ENCODE measurements at regions not wholly inside any gene's neighbourhood (a gene's known extent, or its start where the extent isn't known, plus 50 kb on each side); places are given as distances from the start of the nearest gene placed in this dataset.

DNA sequence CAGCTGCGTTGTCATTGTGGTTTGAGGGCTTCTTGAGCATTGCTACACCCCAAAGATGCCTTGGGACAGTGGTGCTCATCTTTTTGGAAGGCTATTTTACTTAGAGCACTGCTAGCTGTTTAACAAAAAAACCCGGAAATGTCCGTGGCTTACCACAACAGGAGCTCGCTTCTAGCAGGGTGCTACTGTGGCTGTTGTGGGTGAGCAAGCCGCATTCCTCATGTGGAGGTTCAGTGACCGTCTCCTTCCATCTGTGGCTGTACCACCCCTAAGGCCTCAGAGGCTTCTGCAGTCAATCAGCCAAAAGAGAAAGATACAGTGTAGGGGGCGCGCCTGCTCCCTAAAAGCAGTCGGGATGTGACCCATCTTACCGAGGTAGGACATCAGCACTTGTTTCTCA is 1004.2 kb downstream of the UQCRFS1 start:
- WGBS, 10 experiments, result 0 to 86% (median 48%) methylated on average over 1 to 6 of the region's 10 CpGs; no CpG with 5 or more reads in 4 of the 10 experiments
- in situ Hi-C loops (cut with MboI; ENCODE audit: low pct_unique_long_range_greater_than_20kb in 2 of 9, low sequenced_read_pairs in 9 of 9, unreplicated experiment in 9 of 9), result no loop called here
- Histone ChIP-seq H3K27ac (no peak overlapping the region), H3K4me3 (no peak overlapping the region), H3K4me1 (replicated peaks in 1 of 2) (no peaks in the 10 kb centered on the region)
- no peak for ATAC-seq (replicated peaks in 6 of 8)

DNA sequence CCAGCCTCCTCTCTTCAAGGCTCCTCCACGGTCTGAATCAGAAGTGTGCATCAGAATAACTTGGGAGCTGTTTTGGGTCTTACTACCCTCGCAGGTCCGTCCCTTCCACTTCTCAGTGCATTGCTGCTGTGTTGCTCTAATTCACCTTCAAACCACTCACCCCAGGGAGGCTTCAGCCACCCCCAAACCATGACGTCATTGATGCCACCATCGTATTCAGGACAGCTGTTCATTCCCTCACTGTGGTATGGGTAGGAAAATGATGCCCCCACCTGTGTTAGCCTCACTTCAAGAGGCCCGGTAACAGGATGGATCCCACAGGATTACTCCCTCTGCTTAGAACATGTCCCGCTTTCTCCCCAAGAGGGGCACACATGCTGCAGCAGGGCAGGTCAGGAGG is 1005.7 kb downstream of the UQCRFS1 start:
- no peak overlapping the region for H3K27ac ChIP-seq
- in situ Hi-C loops (cut with MboI; ENCODE audit: low pct_unique_long_range_greater_than_20kb in 2 of 9, low sequenced_read_pairs in 9 of 9, unreplicated experiment in 9 of 9), result no loop called here
- H3K4me1 ChIP-seq (replicated peaks in 1 of 2), result no peaks in the 10 kb centered on the region
- no peak for ATAC-seq (replicated peaks in 6 of 8)
- H3K4me3 ChIP-seq, result no peak overlapping the region
- 0 to 100% (median 53%) methylated on average over 1 to 7 of the region's 7 CpGs; no CpG with 5 or more reads in 3 of the 10 experiments for WGBS, 10 experiments

DNA sequence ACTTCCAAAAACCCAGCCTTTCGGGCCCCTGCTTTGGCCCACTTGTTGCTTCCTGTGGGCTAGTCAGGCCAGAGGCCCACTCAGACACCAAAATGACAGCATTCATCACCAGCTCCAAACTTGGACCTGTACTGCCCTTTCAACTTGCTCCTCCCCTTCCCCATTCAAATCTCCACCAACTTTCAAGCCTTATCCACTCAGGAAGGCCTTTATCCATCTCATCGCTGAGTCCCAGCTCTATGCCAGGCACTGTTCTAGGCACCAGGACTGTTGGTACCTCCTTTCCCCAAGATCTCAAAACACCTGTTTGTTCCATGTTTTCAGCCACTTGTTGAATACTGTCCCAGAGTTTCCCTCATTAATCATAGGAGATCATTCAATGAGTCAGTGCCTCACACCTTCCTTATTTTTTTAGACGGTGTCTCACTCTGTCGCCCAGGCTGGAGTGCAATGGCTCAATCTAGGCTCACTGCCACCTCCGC is 1011.4 kb downstream of the UQCRFS1 start:
- in situ Hi-C loops (cut with MboI; ENCODE audit: low pct_unique_long_range_greater_than_20kb in 2 of 9, low sequenced_read_pairs in 9 of 9, unreplicated experiment in 9 of 9), result no loop called here
- WGBS, 10 experiments, result 17 to 100% (median 87%) methylated on average over 1 to 3 of the region's 5 CpGs; no CpG with 5 or more reads in 3 of the 10 experiments
- Histone ChIP-seq H3K4me1 (replicated peaks in 1 of 2) (no peaks in the 10 kb centered on the region), H3K4me3 (no peak overlapping the region), H3K27ac (no peak overlapping the region)
- ATAC-seq (replicated peaks in 6 of 8), result no peak

DNA sequence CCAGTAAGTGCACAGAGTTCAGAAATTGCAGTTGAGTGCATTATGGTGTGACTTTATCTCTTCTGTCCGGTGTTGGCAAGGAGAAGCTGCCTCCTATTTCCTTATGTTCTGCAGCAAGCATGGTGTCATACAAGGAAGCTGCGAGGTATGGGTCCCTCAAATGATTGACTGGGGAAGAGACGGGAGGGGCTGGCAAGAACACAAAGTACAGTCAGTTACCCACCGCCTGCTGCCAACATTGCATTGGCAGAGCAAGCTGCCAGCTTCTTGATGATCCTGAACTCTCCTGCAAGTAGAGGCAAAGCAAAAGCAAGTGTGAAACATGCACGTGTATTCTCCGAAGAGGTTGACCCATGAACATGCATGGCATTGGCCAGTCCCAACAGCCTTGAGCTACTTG is 1013.6 kb downstream of the UQCRFS1 start:
- Histone ChIP-seq H3K27ac (no peak overlapping the region), H3K4me3 (no peak overlapping the region), H3K4me1 (replicated peaks in 1 of 2) (peaks cover 0 to 5% of the 10 kb centered on the region in 2 donors)
- 26 to 90% (median 84%) methylated on average over 2 to 3 of the region's 6 CpGs; no CpG with 5 or more reads in 6 of the 10 experiments for WGBS, 10 experiments
- in situ Hi-C loops (cut with MboI; ENCODE audit: low pct_unique_long_range_greater_than_20kb in 2 of 9, low sequenced_read_pairs in 9 of 9, unreplicated experiment in 9 of 9), result no loop called here
- ATAC-seq (replicated peaks in 6 of 8), result no peak

DNA sequence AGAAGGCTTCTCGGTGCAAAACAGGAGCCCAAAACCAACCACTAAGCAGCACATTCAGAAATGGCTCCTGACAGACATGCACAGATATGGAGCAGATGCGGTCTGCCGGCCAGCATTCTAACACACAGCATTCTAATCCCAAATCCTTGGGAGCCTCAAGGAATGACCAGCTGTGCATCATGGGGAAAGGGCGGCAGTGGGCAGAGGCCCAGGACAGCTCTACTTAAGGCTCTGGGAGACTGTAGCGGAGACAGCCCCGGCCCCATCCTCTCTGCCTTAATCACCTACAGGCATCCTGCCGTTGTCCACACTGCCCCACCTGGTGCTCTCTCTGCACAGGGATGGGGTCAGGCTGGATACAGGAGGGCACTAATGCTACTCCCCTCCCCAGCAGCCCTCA is 1016.0 kb downstream of the UQCRFS1 start:
- WGBS, 10 experiments, result 35 to 100% (median 90%) methylated on average over 1 to 6 of the region's 7 CpGs; no CpG with 5 or more reads in 5 of the 10 experiments
- in situ Hi-C loops (cut with MboI; ENCODE audit: low pct_unique_long_range_greater_than_20kb in 2 of 9, low sequenced_read_pairs in 9 of 9, unreplicated experiment in 9 of 9), result no loop called here
- Histone ChIP-seq H3K4me1 (replicated peaks in 1 of 2) (peaks cover 0 to 5% of the 10 kb centered on the region in 2 donors), H3K27ac (no peak overlapping the region), H3K4me3 (no peak overlapping the region)
- ATAC-seq (replicated peaks in 6 of 8), result no peak

DNA sequence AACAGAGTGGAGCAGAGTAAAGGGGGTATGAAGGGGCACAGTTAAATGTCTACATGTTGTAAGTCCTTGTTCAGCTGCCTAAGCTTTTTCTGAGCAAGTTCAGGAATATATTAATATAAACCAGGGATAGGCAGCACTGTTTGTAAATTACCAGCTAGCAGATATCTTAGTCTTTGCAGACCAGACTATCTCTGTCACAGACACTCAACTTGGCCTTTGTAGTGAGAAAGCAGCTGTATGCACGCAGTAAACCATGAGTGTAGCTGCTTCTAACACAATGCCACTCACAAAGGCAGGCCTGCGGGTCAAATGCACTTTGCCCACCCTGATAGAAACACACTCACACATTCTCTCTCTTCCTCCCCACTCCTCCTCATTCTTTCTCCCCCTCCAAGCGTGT is 1016.9 kb downstream of the UQCRFS1 start:
- in situ Hi-C loops (cut with MboI; ENCODE audit: low pct_unique_long_range_greater_than_20kb in 2 of 9, low sequenced_read_pairs in 9 of 9, unreplicated experiment in 9 of 9), result no loop called here
- ATAC-seq (replicated peaks in 6 of 8), result peak in 1 of 8 experiments; percentile 23
- H3K4me1 ChIP-seq (replicated peaks in 1 of 2), result peaks cover 0 to 5% of the 10 kb centered on the region in 2 donors
- H3K4me3 ChIP-seq, result no peak overlapping the region
- no peak overlapping the region for H3K27ac ChIP-seq
- WGBS, 10 experiments, result 6 to 100% (median 53%) methylated on average over 1 to 3 of the region's 3 CpGs; no CpG with 5 or more reads in 5 of the 10 experiments

DNA sequence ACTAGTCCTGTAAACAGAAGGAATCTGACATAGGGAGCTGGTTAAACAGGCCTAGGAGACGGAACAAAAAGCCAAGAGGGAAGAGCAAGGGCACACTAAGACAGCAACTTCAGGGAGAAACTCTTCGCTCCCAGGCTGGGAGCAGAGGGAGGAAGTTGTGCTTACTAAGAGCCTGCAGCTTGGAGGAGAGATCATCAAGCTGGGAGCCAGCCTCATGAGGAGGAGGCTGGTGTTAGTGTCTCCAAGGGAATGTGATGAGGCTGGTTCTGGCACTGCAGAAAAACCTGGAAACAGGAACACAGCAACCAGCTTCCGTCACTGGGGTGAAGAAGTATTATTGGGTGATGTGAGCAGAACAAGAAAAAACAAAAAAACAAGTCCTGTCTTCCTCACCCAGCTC is 1027.3 kb downstream of the UQCRFS1 start:
- ATAC-seq (replicated peaks in 6 of 8), result no peak
- H3K4me1 ChIP-seq (replicated peaks in 1 of 2), result no peaks in the 10 kb centered on the region
- no peak overlapping the region for H3K4me3 ChIP-seq
- WGBS, 10 experiments, result 0 to 90% (median 81%) methylated on average over 1 to 3 of the region's 3 CpGs; no CpG with 5 or more reads in 2 of the 10 experiments
- H3K27ac ChIP-seq, result no peak overlapping the region
- in situ Hi-C loops (cut with MboI; ENCODE audit: low pct_unique_long_range_greater_than_20kb in 2 of 9, low sequenced_read_pairs in 9 of 9, unreplicated experiment in 9 of 9), result no loop called here

DNA sequence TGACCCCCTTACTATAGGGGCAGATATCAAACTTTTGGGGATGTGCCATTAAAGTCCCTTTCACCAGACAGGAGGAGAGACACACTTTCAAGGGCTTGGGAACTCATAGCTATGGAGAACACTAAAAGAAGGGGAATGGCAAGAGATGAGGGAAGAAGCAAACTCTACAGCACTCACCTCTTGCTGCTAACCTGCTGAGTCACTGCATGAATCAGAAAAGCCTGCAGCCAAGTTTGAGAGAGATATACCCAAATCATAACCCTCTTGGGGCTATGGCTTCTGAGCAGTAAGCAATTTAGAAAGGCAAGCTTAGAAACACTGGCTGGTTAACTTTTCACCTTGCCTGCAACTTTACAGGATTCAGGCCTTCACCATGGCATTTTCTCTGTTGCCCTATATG is 1028.0 kb downstream of the UQCRFS1 start:
- ATAC-seq (replicated peaks in 6 of 8), result peak in 2 of 8 experiments; percentile 43 to 63
- in situ Hi-C loops (cut with MboI; ENCODE audit: low pct_unique_long_range_greater_than_20kb in 2 of 9, low sequenced_read_pairs in 9 of 9, unreplicated experiment in 9 of 9), result no loop called here
- no peaks in the 10 kb centered on the region for H3K4me1 ChIP-seq (replicated peaks in 1 of 2)
- H3K27ac ChIP-seq, result no peak overlapping the region
- no peak overlapping the region for H3K4me3 ChIP-seq

DNA sequence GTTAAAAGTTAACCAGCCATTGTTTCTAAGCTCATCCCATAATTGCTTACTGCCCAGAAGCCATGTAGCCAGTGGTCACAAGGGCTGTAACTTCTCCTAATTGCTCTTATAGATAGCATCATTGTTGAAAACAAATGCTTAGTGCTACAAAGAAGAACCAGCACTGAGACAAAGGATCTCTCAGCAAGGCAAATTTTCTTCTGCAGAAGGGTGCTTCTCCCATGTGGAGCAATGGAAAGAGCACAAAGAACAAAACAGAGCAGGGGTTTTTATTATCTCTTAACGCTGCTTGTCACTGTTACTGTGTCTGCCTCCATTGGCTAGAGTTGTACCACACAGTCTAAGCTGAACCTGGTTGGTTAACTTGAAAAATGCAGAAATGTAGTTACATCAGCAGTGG is 1036.8 kb downstream of the UQCRFS1 start:
- H3K4me1 ChIP-seq (replicated peaks in 1 of 2), result no peaks in the 10 kb centered on the region

DNA sequence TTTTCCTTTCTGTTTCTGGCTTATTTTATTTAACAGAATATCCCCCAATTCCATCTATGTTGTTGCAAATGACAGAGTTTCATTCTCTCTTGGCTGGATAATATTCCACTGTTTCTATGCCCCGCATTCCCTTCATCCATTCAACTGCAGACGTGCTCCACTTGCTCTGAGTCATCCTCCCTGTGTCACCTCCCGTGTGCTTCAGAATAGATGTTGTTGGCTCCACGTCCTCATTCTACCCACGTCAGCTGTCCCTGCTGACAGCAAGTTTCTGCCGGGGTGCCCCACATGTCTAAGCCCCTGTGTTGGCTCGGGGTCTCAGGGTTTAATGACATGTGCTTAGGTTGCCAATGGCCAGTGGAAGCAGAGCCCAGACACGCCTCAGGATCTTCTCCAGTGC is 1041.0 kb downstream of the UQCRFS1 start:
- Histone ChIP-seq H3K4me1 (replicated peaks in 1 of 2) (peaks cover 0 to 5% of the 10 kb centered on the region in 2 donors), H3K4me3 (no peak overlapping the region), H3K27ac (no peak overlapping the region)
- in situ Hi-C loops (cut with MboI; ENCODE audit: low pct_unique_long_range_greater_than_20kb in 2 of 9, low sequenced_read_pairs in 9 of 9, unreplicated experiment in 9 of 9), result no loop called here
- 22 to 100% (median 58%) methylated on average over 1 to 8 of the region's 8 CpGs; no CpG with 5 or more reads in 2 of the 10 experiments for WGBS, 10 experiments
- peak in 1 of 8 experiments; percentile 43 for ATAC-seq (replicated peaks in 6 of 8)

More for the DNA sequence above, 1036.8 kb downstream of the UQCRFS1 start:
- ATAC-seq (replicated peaks in 6 of 8), result no peak
- Histone ChIP-seq H3K4me3 (no peak overlapping the region), H3K27ac (no peak overlapping the region)
- in situ Hi-C loops (cut with MboI; ENCODE audit: low pct_unique_long_range_greater_than_20kb in 2 of 9, low sequenced_read_pairs in 9 of 9, unreplicated experiment in 9 of 9), result no loop called here
- WGBS, 10 experiments, result 0 to 33% methylated on average over 1 of the region's 1 CpG; no CpG with 5 or more reads in 8 of the 10 experiments

DNA sequence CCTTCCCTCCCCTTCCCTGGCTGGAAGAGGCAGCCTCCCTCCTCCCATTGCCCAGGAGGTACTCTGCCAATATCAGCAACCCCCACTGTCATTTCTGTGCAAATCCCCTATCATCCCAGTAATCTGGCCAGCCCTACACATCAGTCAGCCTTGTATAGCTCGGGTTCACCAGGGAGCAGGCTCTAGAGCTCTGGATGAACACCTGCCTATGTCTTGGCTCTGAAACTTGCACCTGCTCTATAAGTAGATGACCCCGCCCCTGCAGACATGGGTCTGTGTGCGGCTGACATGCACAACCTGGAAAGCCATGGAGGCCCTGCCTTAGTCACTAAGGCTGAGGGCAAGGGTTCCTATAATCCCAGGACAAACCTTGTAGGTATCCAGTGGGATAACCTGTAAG is 1042.9 kb downstream of the UQCRFS1 start:
- no peak for ATAC-seq (replicated peaks in 6 of 8)
- Histone ChIP-seq H3K27ac (no peak overlapping the region), H3K4me3 (no peak overlapping the region), H3K4me1 (replicated peaks in 1 of 2) (peaks cover 0 to 5% of the 10 kb centered on the region in 2 donors)
- WGBS, 10 experiments, result 0 to 100% (median 50%) methylated on average over 1 to 3 of the region's 3 CpGs; no CpG with 5 or more reads in 6 of the 10 experiments
- in situ Hi-C loops (cut with MboI; ENCODE audit: low pct_unique_long_range_greater_than_20kb in 2 of 9, low sequenced_read_pairs in 9 of 9, unreplicated experiment in 9 of 9), result no loop called here

DNA sequence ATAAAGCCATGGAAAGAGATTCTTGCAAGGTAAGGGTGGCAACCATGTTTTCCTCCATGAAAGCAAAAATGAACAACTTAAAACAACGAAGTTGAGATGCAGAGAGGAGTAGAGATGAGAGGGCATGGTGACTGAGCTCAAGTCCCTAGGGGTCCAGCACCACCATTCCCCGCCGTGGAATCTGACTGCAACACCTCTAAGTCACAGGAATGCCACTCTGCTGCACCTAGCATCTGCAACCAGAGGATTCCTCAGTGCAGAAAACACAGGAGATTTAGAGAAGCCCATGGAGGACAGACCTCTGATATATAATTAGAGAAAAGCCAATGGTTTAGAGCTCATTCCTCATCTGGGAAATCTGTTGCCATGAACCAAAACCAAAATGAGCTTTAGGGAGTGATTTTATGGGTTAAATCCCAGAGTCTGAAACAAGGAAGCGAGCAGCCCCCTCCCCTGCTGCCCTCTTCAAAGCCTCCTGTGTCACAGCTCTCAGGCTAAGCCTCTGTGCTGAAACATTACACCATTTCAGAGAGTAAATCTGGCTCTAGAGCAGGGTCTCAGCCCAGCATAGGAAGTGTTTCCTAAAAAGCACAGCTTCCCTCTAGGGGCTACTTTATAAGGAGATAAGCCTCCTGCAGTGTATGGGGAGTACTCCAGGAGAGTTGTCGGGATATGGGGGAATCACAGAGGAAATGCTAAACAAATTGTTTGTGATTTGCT is 1043.6 kb downstream of the UQCRFS1 start:
- 0 to 50% (median 11%) methylated on average over 1 to 4 of the region's 5 CpGs; no CpG with 5 or more reads in 2 of the 10 experiments for WGBS, 10 experiments
- no peak overlapping the region for H3K4me3 ChIP-seq
- in situ Hi-C loops (cut with MboI; ENCODE audit: low pct_unique_long_range_greater_than_20kb in 2 of 9, low sequenced_read_pairs in 9 of 9, unreplicated experiment in 9 of 9), result no loop called here

DNA sequence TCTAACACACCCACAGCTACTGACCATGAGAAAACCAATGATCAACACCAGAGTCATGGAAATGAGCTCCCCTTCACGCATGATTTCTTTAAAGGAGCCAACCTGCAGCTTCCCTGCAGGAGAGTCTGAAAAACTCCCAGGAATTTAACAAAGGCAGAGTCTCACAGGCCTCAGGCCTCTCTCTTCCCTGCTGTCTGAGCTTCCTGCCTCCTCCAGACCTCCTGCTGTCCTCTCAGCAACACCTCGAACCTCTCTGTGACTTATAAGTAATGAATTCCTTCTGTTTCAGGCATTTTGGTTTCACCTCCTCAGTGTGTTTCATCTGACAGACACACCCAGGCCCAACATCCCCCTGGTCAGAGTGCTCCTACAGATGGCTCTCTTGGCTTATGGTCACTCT is 1044.4 kb downstream of the UQCRFS1 start:
- no peak for ATAC-seq (replicated peaks in 6 of 8)
- no peak overlapping the region for H3K4me3 ChIP-seq
- in situ Hi-C loops (cut with MboI; ENCODE audit: low pct_unique_long_range_greater_than_20kb in 2 of 9, low sequenced_read_pairs in 9 of 9, unreplicated experiment in 9 of 9), result no loop called here

More for the DNA sequence above, 1043.6 kb downstream of the UQCRFS1 start:
- peak in 1 of 8 experiments; percentile 56 for ATAC-seq (replicated peaks in 6 of 8)
- H3K4me1 ChIP-seq (replicated peaks in 1 of 2), result peaks cover 0 to 5% of the 10 kb centered on the region in 2 donors
- no peak overlapping the region for H3K27ac ChIP-seq

More for the DNA sequence above, 1044.4 kb downstream of the UQCRFS1 start:
- no peak overlapping the region for H3K27ac ChIP-seq
- 0 to 25% (median 16%) methylated on average over 1 to 2 of the region's 2 CpGs; no CpG with 5 or more reads in 5 of the 10 experiments for WGBS, 10 experiments
- peaks cover 0 to 5% of the 10 kb centered on the region in 2 donors for H3K4me1 ChIP-seq (replicated peaks in 1 of 2)

All from motor neuron (in vitro differentiated cells).